ENCODE measurements at regions not wholly inside any gene's neighbourhood (a gene's known extent, or its start where the extent isn't known, plus 50 kb on each side); places are given as distances from the start of the nearest gene placed in this dataset.

- H3K9me3 ChIP-seq (ENCODE audit: control insufficient read depth, low read length), result no peaks in the 10 kb centered on the region
- Mint-ChIP-seq H3K4me3 (peak overlapping the region; percentile 73), H3K27me3 (ENCODE audit: insufficient read depth) (no peaks in the 10 kb centered on the region), H3K27ac (no peak overlapping the region), H3K4me1 (peaks cover 17% of the 10 kb centered on the region), H3K36me3 (ENCODE audit: low read depth) (peaks cover 11% of the 10 kb centered on the region), H3K9me3 (no peaks in the 10 kb centered on the region)
- peaks cover 10% of the 10 kb centered on the region for H3K4me1 ChIP-seq (ENCODE audit: control insufficient read depth, insufficient read depth, low read length)
- WGBS, 2 experiments (ENCODE audit: insufficient coverage in 1 of 2, insufficient read length in 1 of 2), result 93 to 94% methylated on average over 3 of the region's 3 CpGs
- TF ChIP-seq CTCF (conservative IDR thresholded peaks at IDR 0.05), result no peak
- no peak for DNase-seq
- H3K27me3 ChIP-seq (ENCODE audit: control insufficient read depth, insufficient read depth, low read length, poor library complexity, severe bottlenecking), result no peaks in the 10 kb centered on the region
- H3K9ac ChIP-seq (ENCODE audit: extremely low read depth, low read length, poor library complexity, severe bottlenecking), result no peak overlapping the region
- H3K27ac ChIP-seq (ENCODE audit: low read depth, low read length), result no peak overlapping the region
- peaks cover 5% of the 10 kb centered on the region for H3K36me3 ChIP-seq (ENCODE audit: control insufficient read depth, insufficient read depth, low read length)
- peak overlapping the region; percentile 92 for H3K4me3 ChIP-seq (ENCODE audit: low read length)
Measured at GRCh38 chr7:112937651-112938415, 147.6 kb upstream of the TMEM168 start.

GRCh38 chr7:112933598-112933997, 143.4 kb upstream of the TMEM168 start:
- 92 to 100% methylated on average over 1 to 3 of the region's 3 CpGs for WGBS, 2 experiments (ENCODE audit: insufficient coverage in 1 of 2, insufficient read length in 1 of 2)
- peaks cover 7% of the 10 kb centered on the region for H3K4me1 ChIP-seq (ENCODE audit: control insufficient read depth, insufficient read depth, low read length)
- no peak for TF ChIP-seq CTCF (conservative IDR thresholded peaks at IDR 0.05)
- no peaks in the 10 kb centered on the region for H3K27me3 ChIP-seq (ENCODE audit: control insufficient read depth, insufficient read depth, low read length, poor library complexity, severe bottlenecking)
- Mint-ChIP-seq H3K4me3 (no peak overlapping the region), H3K9me3 (no peaks in the 10 kb centered on the region), H3K4me1 (peaks cover 20% of the 10 kb centered on the region), H3K27me3 (ENCODE audit: insufficient read depth) (no peaks in the 10 kb centered on the region), H3K27ac (no peak overlapping the region), H3K36me3 (ENCODE audit: low read depth) (peaks cover 11% of the 10 kb centered on the region)
- no peak overlapping the region for H3K4me3 ChIP-seq (ENCODE audit: low read length)
- no peak overlapping the region for H3K27ac ChIP-seq (ENCODE audit: low read depth, low read length)
- H3K36me3 ChIP-seq (ENCODE audit: control insufficient read depth, insufficient read depth, low read length), result peaks cover 13% of the 10 kb centered on the region
- no peaks in the 10 kb centered on the region for H3K9me3 ChIP-seq (ENCODE audit: control insufficient read depth, low read length)
- no peak for DNase-seq
- no peak overlapping the region for H3K9ac ChIP-seq (ENCODE audit: extremely low read depth, low read length, poor library complexity, severe bottlenecking)

GRCh38 chr7:112930787-112931186, 140.6 kb upstream of the TMEM168 start:
- Histone ChIP-seq H3K4me3 (ENCODE audit: low read length) (no peak overlapping the region), H3K27me3 (ENCODE audit: control insufficient read depth, insufficient read depth, low read length, poor library complexity, severe bottlenecking) (no peaks in the 10 kb centered on the region), H3K4me1 (ENCODE audit: control insufficient read depth, insufficient read depth, low read length) (no peaks in the 10 kb centered on the region), H3K9ac (ENCODE audit: extremely low read depth, low read length, poor library complexity, severe bottlenecking) (no peak overlapping the region), H3K36me3 (ENCODE audit: control insufficient read depth, insufficient read depth, low read length) (peaks cover 8% of the 10 kb centered on the region), H3K27ac (ENCODE audit: low read depth, low read length) (no peak overlapping the region), H3K9me3 (ENCODE audit: control insufficient read depth, low read length) (no peaks in the 10 kb centered on the region)
- no peak overlapping the region for H3K4me3 Mint-ChIP-seq
- WGBS, 2 experiments (ENCODE audit: insufficient coverage in 1 of 2, insufficient read length in 1 of 2), result 94% methylated on average over 2 of the region's 2 CpGs; no CpG with 5 or more reads in 1 of the 2 experiments
- no peaks in the 10 kb centered on the region for H3K27me3 Mint-ChIP-seq (ENCODE audit: insufficient read depth)
- H3K9me3 Mint-ChIP-seq, result no peaks in the 10 kb centered on the region
- peaks cover 11% of the 10 kb centered on the region for H3K36me3 Mint-ChIP-seq (ENCODE audit: low read depth)
- no peak for TF ChIP-seq CTCF (conservative IDR thresholded peaks at IDR 0.05)
- DNase-seq, result no peak
- no peak overlapping the region for H3K27ac Mint-ChIP-seq
- H3K4me1 Mint-ChIP-seq, result peaks cover 12% of the 10 kb centered on the region
